ENCODE measurements at regions not wholly inside any gene's neighbourhood (a gene's known extent, or its start where the extent isn't known, plus 50 kb on each side); places are given as distances from the start of the nearest gene placed in this dataset.

DNA sequence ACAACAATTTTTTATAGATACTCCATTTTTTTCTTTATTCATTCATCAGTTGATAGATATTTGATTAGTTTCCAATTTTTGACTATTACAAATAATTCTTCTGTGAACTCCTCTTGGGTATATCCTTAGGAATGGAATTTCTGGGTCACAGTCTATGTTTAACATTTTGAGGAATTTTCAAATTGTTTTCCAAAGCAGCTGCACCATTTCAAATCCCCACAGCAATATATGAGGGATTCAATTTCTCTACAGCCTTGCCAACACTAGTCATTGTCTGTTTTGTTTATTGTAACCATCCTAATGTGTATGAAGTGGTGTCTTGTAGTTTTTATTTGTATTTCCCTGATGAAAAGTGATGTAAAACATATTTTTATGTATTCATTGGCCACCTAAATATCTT, 320.3 kb upstream of the DEFB112 start:
- dilution Hi-C loops (cut with MboI; ENCODE audit: extremely low pct_ligation_motif_present, low sequenced_read_pairs) = no loop called here
- H3K4me1 ChIP-seq (ENCODE audit: control insufficient read depth, extremely low read depth, insufficient read depth, low read length) = no peaks in the 10 kb centered on the region
- H3K9me3 ChIP-seq (ENCODE audit: control insufficient read depth, low read depth, low read length) = no peaks in the 10 kb centered on the region
- TF ChIP-seq EZH2 (IDR thresholded peaks at IDR 0.05; ENCODE audit: low read length) = no peak
- TF ChIP-seq, protein P1, sequence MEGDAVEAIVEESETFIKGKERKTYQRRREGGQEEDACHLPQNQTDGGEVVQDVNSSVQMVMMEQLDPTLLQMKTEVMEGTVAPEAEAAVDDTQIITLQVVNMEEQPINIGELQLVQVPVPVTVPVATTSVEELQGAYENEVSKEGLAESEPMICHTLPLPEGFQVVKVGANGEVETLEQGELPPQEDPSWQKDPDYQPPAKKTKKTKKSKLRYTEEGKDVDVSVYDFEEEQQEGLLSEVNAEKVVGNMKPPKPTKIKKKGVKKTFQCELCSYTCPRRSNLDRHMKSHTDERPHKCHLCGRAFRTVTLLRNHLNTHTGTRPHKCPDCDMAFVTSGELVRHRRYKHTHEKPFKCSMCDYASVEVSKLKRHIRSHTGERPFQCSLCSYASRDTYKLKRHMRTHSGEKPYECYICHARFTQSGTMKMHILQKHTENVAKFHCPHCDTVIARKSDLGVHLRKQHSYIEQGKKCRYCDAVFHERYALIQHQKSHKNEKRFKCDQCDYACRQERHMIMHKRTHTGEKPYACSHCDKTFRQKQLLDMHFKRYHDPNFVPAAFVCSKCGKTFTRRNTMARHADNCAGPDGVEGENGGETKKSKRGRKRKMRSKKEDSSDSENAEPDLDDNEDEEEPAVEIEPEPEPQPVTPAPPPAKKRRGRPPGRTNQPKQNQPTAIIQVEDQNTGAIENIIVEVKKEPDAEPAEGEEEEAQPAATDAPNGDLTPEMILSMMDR (optimal IDR thresholded peaks at IDR 0.05 in 1 of 3, IDR thresholded peaks at IDR 0.05 in 1 of 3, conservative IDR thresholded peaks at IDR 0.05 in 1 of 3; ENCODE audit: extremely low read depth in 1 of 3, insufficient read depth in 2 of 3, low read length in 3 of 3) = no peak
- FAIRE-seq (no peak), DNase-seq (ENCODE audit: low read depth, low spot score) (no peak)
- no peaks in the 10 kb centered on the region for H3K9me1 ChIP-seq (ENCODE audit: control insufficient read depth, extremely low read depth, insufficient read depth, low read length)
- no peaks in the 10 kb centered on the region for H3K27me3 ChIP-seq (ENCODE audit: control insufficient read depth, extremely low read depth, insufficient read depth, low read length)
- no peak overlapping the region for H3K4me3 ChIP-seq (ENCODE audit: control insufficient read depth in 2 of 3, extremely low read depth in 1 of 3, insufficient read depth in 2 of 3, low read depth in 1 of 3, low read length in 3 of 3)
- no peak overlapping the region for H2AFZ ChIP-seq (ENCODE audit: control insufficient read depth, low read length)
- H3K4me2 ChIP-seq (ENCODE audit: control insufficient read depth, extremely low read depth, insufficient read depth, low read depth, low read length) = no peak overlapping the region
- no peaks in the 10 kb centered on the region for H4K20me1 ChIP-seq (ENCODE audit: control insufficient read depth, extremely low read depth, insufficient read depth, low read length)
- no peaks in the 10 kb centered on the region for H3K36me3 ChIP-seq (ENCODE audit: control insufficient read depth in 2 of 2, extremely low read depth in 1 of 2, insufficient read depth in 2 of 2, low read length in 2 of 2)
- H3K79me2 ChIP-seq (ENCODE audit: control insufficient read depth, insufficient read depth, low read length) = no peaks in the 10 kb centered on the region
- no peak overlapping the region for H3K27ac ChIP-seq (ENCODE audit: control insufficient read depth, insufficient read depth, low read length)
- H3K9ac ChIP-seq (ENCODE audit: control insufficient read depth, extremely low read depth, insufficient read depth, low read length) = no peak overlapping the region

DNA sequence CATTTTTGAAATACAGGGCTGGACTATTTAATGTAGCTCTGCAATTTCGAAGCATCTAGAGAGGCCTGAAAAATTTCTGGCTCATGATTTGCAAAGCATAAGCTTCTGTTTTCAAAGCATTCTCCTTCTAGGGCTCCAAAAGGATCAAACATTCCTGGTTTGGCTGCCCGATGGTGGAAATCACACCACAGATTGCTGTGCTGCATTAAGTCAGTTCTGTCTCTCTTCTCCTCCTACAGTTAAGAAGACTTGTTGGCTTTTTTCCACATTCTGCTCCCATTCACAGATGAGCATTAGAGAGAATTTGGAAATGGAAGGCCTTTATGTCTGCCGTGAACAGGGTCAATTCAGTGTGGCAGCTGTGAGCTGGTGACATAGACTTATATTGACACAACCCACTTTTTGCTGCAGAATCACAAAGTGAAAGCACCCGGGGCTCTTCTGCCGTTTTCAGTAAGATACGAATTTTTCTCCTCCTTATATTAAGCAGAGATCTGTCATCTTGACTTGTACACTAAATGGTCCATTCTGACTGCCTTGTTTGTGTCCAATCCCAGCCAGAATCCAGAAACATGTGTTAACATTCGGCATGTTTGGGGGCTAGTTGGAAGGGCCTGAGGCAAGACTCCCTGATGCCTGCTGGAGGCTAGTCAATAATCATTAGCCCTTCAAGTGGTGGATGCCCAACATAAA, 330.8 kb upstream of the DEFB112 start:
- H3K9ac ChIP-seq (ENCODE audit: control insufficient read depth, extremely low read depth, insufficient read depth, low read length) = no peak overlapping the region
- dilution Hi-C loops (cut with MboI; ENCODE audit: extremely low pct_ligation_motif_present, low sequenced_read_pairs) = no loop called here
- no peaks in the 10 kb centered on the region for H4K20me1 ChIP-seq (ENCODE audit: control insufficient read depth, extremely low read depth, insufficient read depth, low read length)
- no peak for FAIRE-seq
- no peak overlapping the region for H3K4me3 ChIP-seq (ENCODE audit: control insufficient read depth in 2 of 3, extremely low read depth in 1 of 3, insufficient read depth in 2 of 3, low read depth in 1 of 3, low read length in 3 of 3)
- no peak for DNase-seq (ENCODE audit: low read depth, low spot score)
- peak overlapping the region; percentile 12 for H3K4me2 ChIP-seq (ENCODE audit: control insufficient read depth, extremely low read depth, insufficient read depth, low read depth, low read length)
- no peaks in the 10 kb centered on the region for H3K9me3 ChIP-seq (ENCODE audit: control insufficient read depth, low read depth, low read length)
- no peaks in the 10 kb centered on the region for H3K4me1 ChIP-seq (ENCODE audit: control insufficient read depth, extremely low read depth, insufficient read depth, low read length)
- no peaks in the 10 kb centered on the region for H3K79me2 ChIP-seq (ENCODE audit: control insufficient read depth, insufficient read depth, low read length)
- H3K27me3 ChIP-seq (ENCODE audit: control insufficient read depth, extremely low read depth, insufficient read depth, low read length) = no peaks in the 10 kb centered on the region
- H3K27ac ChIP-seq (ENCODE audit: control insufficient read depth, insufficient read depth, low read length) = no peak overlapping the region
- H3K36me3 ChIP-seq (ENCODE audit: control insufficient read depth in 2 of 2, extremely low read depth in 1 of 2, insufficient read depth in 2 of 2, low read length in 2 of 2) = no peaks in the 10 kb centered on the region
- H3K9me1 ChIP-seq (ENCODE audit: control insufficient read depth, extremely low read depth, insufficient read depth, low read length) = no peaks in the 10 kb centered on the region
- TF ChIP-seq, protein P1 (optimal IDR thresholded peaks at IDR 0.05 in 1 of 3, IDR thresholded peaks at IDR 0.05 in 1 of 3, conservative IDR thresholded peaks at IDR 0.05 in 1 of 3; ENCODE audit: extremely low read depth in 1 of 3, insufficient read depth in 2 of 3, low read length in 3 of 3) = no peak
- TF ChIP-seq EZH2 (IDR thresholded peaks at IDR 0.05; ENCODE audit: low read length) = no peak
- H2AFZ ChIP-seq (ENCODE audit: control insufficient read depth, low read length) = no peak overlapping the region

Measured in keratinocyte (primary cell).